WTC11 (cell line): ENCODE measurements at regions not wholly inside any gene's neighbourhood (a gene's known extent, or its start where the extent isn't known, plus 50 kb on each side); places are given as distances from the start of the nearest gene placed in this dataset.

ENCODE experiments used
- ATAC-seq: fragments of 200-7000 bp; cut with Tn5 transposase; 2 replicates; pipeline ENCODE4 v1.10.0; 2021; ENCODE audit warnings: mild to moderate bottlenecking, moderate library complexity
- CTCF ChIA-PET: fragments of 300-600 bp; sonication (Branson Sonifier 250); formaldehyde crosslinking; loops from one replicate; lab custom pipeline; 2021; ENCODE audit warnings: antibody characterized with exemption; lab: Charles Lee
- POLR2A ChIA-PET: fragments of 350-600 bp; sonication (Branson Sonifier 250); formaldehyde crosslinking; loops from one replicate; lab custom pipeline; 2021; ENCODE audit warnings: antibody characterized with exemption; lab: Charles Lee
- DNase-seq: peaks from one replicate; pipeline ENCODE4 v3.0.0; 2021; ENCODE audit warnings: low spot score
- H3K27ac Mint-ChIP-seq: 2 replicates; pipeline ENCODE4 v1.8.0; 2021; ENCODE audit warnings: mixed read lengths
- H3K27me3 Mint-ChIP-seq: 2 replicates; pipeline ENCODE4 v1.8.0; 2021; ENCODE audit warnings: low read depth, mild to moderate bottlenecking, moderate library complexity, mixed read lengths
- H3K36me3 Mint-ChIP-seq: 2 replicates; pipeline ENCODE4 v1.8.0; 2021; ENCODE audit warnings: mixed read lengths
- H3K4me1 Mint-ChIP-seq: 2 replicates; pipeline ENCODE4 v1.8.0; 2022; ENCODE audit warnings: mixed read lengths
- H3K4me3 Mint-ChIP-seq: 2 replicates; pipeline ENCODE4 v1.8.0; 2021; ENCODE audit warnings: mild to moderate bottlenecking, moderate library complexity, mixed read lengths
- H3K9me3 Mint-ChIP-seq: 2 replicates; pipeline ENCODE4 v1.8.0; 2021; ENCODE audit warnings: mixed read lengths
- ATF2 ChIP-seq: sonication (generic); formaldehyde crosslinking; IDR thresholded peaks from 2 replicates; pipeline ENCODE4 v1.8.1; 2022; ENCODE audit warnings: low read depth, missing genetic modification reagents, borderline replicate concordance
- ATF6 ChIP-seq: sonication (generic); formaldehyde crosslinking; IDR thresholded peaks from 2 replicates; pipeline ENCODE4 v1.8.1; 2023; ENCODE audit warnings: mild to moderate bottlenecking, missing genetic modification reagents
- E2F5 ChIP-seq: sonication (generic); formaldehyde crosslinking; IDR thresholded peaks from 2 replicates; pipeline ENCODE4 v1.8.1; 2022; ENCODE audit warnings: mild to moderate bottlenecking, moderate library complexity, missing genetic modification reagents
- ETV6 ChIP-seq: sonication (generic); formaldehyde crosslinking; IDR thresholded peaks from 2 replicates; pipeline ENCODE4 v1.8.1; 2022; ENCODE audit warnings: mild to moderate bottlenecking, missing genetic modification reagents
- GRHL2 ChIP-seq: fragments of 250-450 bp; sonication (Bioruptor Pico); IDR thresholded peaks from 2 replicates; pipeline ENCODE4 v1.8.0; 2022; ENCODE audit warnings: mild to moderate bottlenecking, moderate library complexity; ENCODE audit not compliant: insufficient replicate concordance, severe bottlenecking
- JAZF1 ChIP-seq: fragments of 250-450 bp; sonication (Bioruptor Pico); IDR thresholded peaks from 2 replicates; pipeline ENCODE4 v1.9.0; 2021; ENCODE audit warnings: moderate library complexity, mild to moderate bottlenecking, inconsistent platforms
- JUN ChIP-seq: sonication (generic); formaldehyde crosslinking; IDR thresholded peaks from 2 replicates; pipeline ENCODE4 v1.8.0; 2023; ENCODE audit warnings: mild to moderate bottlenecking, missing genetic modification reagents
- MXD4 ChIP-seq: fragments of 250-450 bp; sonication (Bioruptor Pico); IDR thresholded peaks from 2 replicates; pipeline ENCODE4 v1.8.0; 2021; ENCODE audit warnings: mild to moderate bottlenecking, moderate library complexity, borderline replicate concordance
- NFE2L1 ChIP-seq: sonication (generic); formaldehyde crosslinking; IDR thresholded peaks from 2 replicates; pipeline ENCODE4 v1.8.1; 2023; ENCODE audit warnings: missing genetic modification reagents
- NFYB ChIP-seq: sonication (generic); formaldehyde crosslinking; conservative IDR thresholded peaks from 2 replicates; pipeline ENCODE4 v1.8.0; 2022; ENCODE audit warnings: low read depth, missing genetic modification reagents
- NR3C1 ChIP-seq: sonication (generic); formaldehyde crosslinking; conservative IDR thresholded peaks from 2 replicates; pipeline ENCODE4 v1.8.1; 2023; ENCODE audit warnings: low read depth, mild to moderate bottlenecking, missing genetic modification reagents
- SMAD4 ChIP-seq: sonication (generic); formaldehyde crosslinking; IDR thresholded peaks from 2 replicates; pipeline ENCODE4 v1.8.0; 2022; ENCODE audit warnings: mild to moderate bottlenecking, missing genetic modification reagents
- TCF7 ChIP-seq: sonication (generic); formaldehyde crosslinking; IDR thresholded peaks from 2 replicates; pipeline ENCODE4 v1.8.0; 2022; ENCODE audit warnings: mild to moderate bottlenecking, low read depth, missing genetic modification reagents, moderate library complexity
- TP53 ChIP-seq: sonication (generic); formaldehyde crosslinking; IDR thresholded peaks from 2 replicates; pipeline ENCODE4 v1.8.1; 2023; ENCODE audit warnings: mild to moderate bottlenecking, missing genetic modification reagents
- USF2 ChIP-seq: sonication (generic); formaldehyde crosslinking; IDR thresholded peaks from 2 replicates; pipeline ENCODE4 v1.8.1; 2023; ENCODE audit warnings: mild to moderate bottlenecking, missing genetic modification reagents, moderate library complexity
- ZNF138 ChIP-seq: sonication (generic); formaldehyde crosslinking; conservative IDR thresholded peaks from 2 replicates; pipeline ENCODE4 v1.8.1; 2022; ENCODE audit warnings: mild to moderate bottlenecking, moderate library complexity, missing genetic modification reagents
- TF ChIP-seq, protein P1 (sequence below): fragments of 250-450 bp; sonication (Bioruptor Pico); IDR thresholded peaks from 2 replicates; pipeline ENCODE4 v1.9.0; 2021; ENCODE audit warnings: moderate library complexity, mild to moderate bottlenecking, inconsistent platforms, borderline replicate concordance
- TF ChIP-seq, protein P2 (sequence below): sonication (generic); formaldehyde crosslinking; IDR thresholded peaks from 2 replicates; pipeline ENCODE4 v1.8.0; 2023; ENCODE audit warnings: missing genetic modification reagents, mild to moderate bottlenecking, borderline replicate concordance
- TF ChIP-seq, protein P3 (sequence below): fragments of 250-450 bp; sonication (Bioruptor Pico); IDR thresholded peaks from 2 replicates; pipeline ENCODE4 v1.8.0; 2021; ENCODE audit warnings: mild to moderate bottlenecking

DNA sequence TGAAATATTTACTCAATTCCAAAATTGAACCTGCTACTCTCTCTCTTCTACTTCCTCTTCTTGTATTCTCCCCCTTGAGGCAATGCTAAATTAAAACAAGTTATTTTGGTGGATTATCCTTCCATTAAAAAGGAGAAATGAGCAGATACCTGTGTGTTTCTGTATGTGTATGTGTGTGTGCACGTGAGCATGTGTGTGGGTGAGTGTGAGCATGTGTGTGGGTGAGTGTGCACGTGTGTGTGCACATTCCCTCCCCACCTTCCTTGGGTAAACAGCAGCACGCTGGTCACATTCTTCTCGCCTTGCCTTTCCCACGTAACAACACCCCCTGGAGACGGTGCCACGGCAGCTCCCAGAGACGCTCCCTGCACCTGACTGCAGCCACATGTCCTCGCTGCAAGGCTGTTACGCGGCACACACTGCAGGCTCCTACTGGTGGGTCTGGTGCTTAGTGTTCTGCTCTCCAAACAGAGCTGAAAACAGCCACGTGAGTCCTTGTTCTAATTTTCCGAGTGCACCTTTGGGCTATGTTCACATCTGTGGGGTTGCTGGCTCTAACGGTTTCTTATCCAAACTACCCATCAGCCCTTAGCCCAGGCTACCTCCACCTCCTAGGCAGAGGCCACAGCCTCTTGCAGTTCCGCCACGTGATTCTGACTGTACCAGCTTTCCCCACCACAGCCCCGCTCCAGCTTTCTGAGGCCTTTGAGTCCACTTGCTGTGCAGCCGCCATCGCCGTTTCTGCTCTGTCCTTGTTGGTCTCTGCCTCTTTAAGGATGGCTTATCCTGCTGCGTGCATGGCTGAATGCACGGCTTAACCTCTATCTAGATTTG is 123.4 kb downstream of the CTTN start:
- no peaks in the 10 kb centered on the region for H3K9me3 Mint-ChIP-seq
- CTCF ChIA-PET: interaction anchor here (1.0 to 2.9 kb wide), 5 partner anchors 10 to 235 kb away, joined by 3 to 32 read pairs (median 5); no protein-coding TSS in a partner anchor
- no peak overlapping the region for H3K27ac Mint-ChIP-seq
- H3K4me1 Mint-ChIP-seq: peaks cover 65% of the 10 kb centered on the region
- H3K36me3 Mint-ChIP-seq: no peaks in the 10 kb centered on the region
- TF ChIP-seq TCF7 (no peak), JAZF1 (CRISPR knock-in tag) (no peak), ATF6 (no peak), GRHL2 (CRISPR knock-in tag) (no peak), ETV6 (CRISPR knock-in tag) (no peak), USF2 (no peak), E2F5 (CRISPR knock-in tag) (no peak), SMAD4 (no peak), JUN (CRISPR knock-in tag) (no peak), ATF2 (no peak), MXD4 (no peak), ZNF138 (CRISPR knock-in tag) (no peak)
- TF ChIP-seq, protein P1, sequence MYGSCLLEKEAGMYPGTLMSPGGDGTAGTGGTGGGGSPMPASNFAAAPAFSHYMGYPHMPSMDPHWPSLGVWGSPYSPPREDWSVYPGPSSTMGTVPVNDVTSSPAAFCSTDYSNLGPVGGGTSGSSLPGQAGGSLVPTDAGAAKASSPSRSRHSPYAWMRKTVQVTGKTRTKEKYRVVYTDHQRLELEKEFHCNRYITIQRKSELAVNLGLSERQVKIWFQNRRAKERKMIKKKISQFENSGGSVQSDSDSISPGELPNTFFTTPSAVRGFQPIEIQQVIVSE: no peak
- DNase-seq: no peak
- POLR2A ChIA-PET: interaction anchor here (0.5 to 1.3 kb wide), 2 partner anchors 10 to 1565 kb away, joined by 3 to 6 read pairs; no protein-coding TSS in a partner anchor
- no peaks in the 10 kb centered on the region for H3K27me3 Mint-ChIP-seq
- no peak overlapping the region for H3K4me3 Mint-ChIP-seq
- ATAC-seq: no peak

- H3K27ac Mint-ChIP-seq: no peak overlapping the region; the same call in 1 of the 2 replicates
- no peaks in the 10 kb centered on the region for H3K27me3 Mint-ChIP-seq
- ChIA-PET POLR2A (interaction anchor here (0.5 to 1.3 kb wide), 2 partner anchors 10 to 1565 kb away, joined by 3 to 6 read pairs; no protein-coding TSS in a partner anchor), CTCF (interaction anchor here (0.6 to 2.9 kb wide), 11 partner anchors 9 to 780 kb away, joined by 3 to 32 read pairs (median 5); no protein-coding TSS in a partner anchor)
- DNase-seq (no peak), ATAC-seq (no peak)
- H3K36me3 Mint-ChIP-seq: no peaks in the 10 kb centered on the region
- no peak overlapping the region for H3K4me3 Mint-ChIP-seq
- H3K4me1 Mint-ChIP-seq: peaks cover 70% of the 10 kb centered on the region
- no peaks in the 10 kb centered on the region for H3K9me3 Mint-ChIP-seq
- TF ChIP-seq NFYB (CRISPR knock-in tag) (no peak), ATF2 (no peak), NR3C1 (CRISPR knock-in tag) (no peak), NFE2L1 (CRISPR knock-in tag) (no peak), TP53 (CRISPR knock-in tag) (no peak)
- TF ChIP-seq, protein P2, sequence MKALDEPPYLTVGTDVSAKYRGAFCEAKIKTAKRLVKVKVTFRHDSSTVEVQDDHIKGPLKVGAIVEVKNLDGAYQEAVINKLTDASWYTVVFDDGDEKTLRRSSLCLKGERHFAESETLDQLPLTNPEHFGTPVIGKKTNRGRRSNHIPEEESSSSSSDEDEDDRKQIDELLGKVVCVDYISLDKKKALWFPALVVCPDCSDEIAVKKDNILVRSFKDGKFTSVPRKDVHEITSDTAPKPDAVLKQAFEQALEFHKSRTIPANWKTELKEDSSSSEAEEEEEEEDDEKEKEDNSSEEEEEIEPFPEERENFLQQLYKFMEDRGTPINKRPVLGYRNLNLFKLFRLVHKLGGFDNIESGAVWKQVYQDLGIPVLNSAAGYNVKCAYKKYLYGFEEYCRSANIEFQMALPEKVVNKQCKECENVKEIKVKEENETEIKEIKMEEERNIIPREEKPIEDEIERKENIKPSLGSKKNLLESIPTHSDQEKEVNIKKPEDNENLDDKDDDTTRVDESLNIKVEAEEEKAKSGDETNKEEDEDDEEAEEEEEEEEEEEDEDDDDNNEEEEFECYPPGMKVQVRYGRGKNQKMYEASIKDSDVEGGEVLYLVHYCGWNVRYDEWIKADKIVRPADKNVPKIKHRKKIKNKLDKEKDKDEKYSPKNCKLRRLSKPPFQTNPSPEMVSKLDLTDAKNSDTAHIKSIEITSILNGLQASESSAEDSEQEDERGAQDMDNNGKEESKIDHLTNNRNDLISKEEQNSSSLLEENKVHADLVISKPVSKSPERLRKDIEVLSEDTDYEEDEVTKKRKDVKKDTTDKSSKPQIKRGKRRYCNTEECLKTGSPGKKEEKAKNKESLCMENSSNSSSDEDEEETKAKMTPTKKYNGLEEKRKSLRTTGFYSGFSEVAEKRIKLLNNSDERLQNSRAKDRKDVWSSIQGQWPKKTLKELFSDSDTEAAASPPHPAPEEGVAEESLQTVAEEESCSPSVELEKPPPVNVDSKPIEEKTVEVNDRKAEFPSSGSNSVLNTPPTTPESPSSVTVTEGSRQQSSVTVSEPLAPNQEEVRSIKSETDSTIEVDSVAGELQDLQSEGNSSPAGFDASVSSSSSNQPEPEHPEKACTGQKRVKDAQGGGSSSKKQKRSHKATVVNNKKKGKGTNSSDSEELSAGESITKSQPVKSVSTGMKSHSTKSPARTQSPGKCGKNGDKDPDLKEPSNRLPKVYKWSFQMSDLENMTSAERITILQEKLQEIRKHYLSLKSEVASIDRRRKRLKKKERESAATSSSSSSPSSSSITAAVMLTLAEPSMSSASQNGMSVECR (CRISPR knock-in tag): no peak
- TF ChIP-seq, protein P3, sequence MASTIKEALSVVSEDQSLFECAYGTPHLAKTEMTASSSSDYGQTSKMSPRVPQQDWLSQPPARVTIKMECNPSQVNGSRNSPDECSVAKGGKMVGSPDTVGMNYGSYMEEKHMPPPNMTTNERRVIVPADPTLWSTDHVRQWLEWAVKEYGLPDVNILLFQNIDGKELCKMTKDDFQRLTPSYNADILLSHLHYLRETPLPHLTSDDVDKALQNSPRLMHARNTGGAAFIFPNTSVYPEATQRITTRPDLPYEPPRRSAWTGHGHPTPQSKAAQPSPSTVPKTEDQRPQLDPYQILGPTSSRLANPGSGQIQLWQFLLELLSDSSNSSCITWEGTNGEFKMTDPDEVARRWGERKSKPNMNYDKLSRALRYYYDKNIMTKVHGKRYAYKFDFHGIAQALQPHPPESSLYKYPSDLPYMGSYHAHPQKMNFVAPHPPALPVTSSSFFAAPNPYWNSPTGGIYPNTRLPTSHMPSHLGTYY (CRISPR knock-in tag): no peak
Observed at GRCh38 chr11:70522309-70522592, 123.9 kb downstream of the CTTN start.
